Testis (tissue), 2 donors: ENCODE measurements at regions not wholly inside any gene's neighbourhood (a gene's known extent, or its start where the extent isn't known, plus 50 kb on each side); places are given as distances from the start of the nearest gene placed in this dataset.
"Not testable (repeated sequence)": the region's sequence is repeated elsewhere in the genome, so short reads cannot be mapped to it uniquely, and the experiment has no call there.

Experiments
- DNase-seq: peaks from one replicate; pipeline ENCODE4 v3.0.0-alpha.2; 2019
- H3K27ac ChIP-seq, 2 donors: fragments of 200-600 bp; sonication (generic); one replicate each; pipeline ENCODE4 v1.5.1; 2019
- H3K27me3 ChIP-seq: fragments of 200-600 bp; sonication (generic); one replicate; pipeline ENCODE4 v1.5.1; 2019
- H3K36me3 ChIP-seq: fragments of 200-600 bp; sonication (generic); one replicate; pipeline ENCODE4 v1.5.1; 2017; ENCODE audit warnings: low read depth; ENCODE audit errors: missing control alignments
- H3K4me1 ChIP-seq: fragments of 200-600 bp; sonication (generic); one replicate; pipeline ENCODE4 v1.5.1; 2019
- H3K4me3 ChIP-seq, 2 donors: fragments of 200-600 bp; sonication (generic); one replicate each; pipeline ENCODE4 v1.5.1; 2017 to 2019
- H3K9me3 ChIP-seq: fragments of 200-600 bp; sonication (generic); one replicate; pipeline ENCODE4 v1.5.1; 2017
- POLR2A ChIP-seq: fragments of 450-650 bp; IDR thresholded peaks from one replicate; pipeline ENCODE4 v1.6.1; 2017; ENCODE audit warnings: antibody characterized with exemption, mild to moderate bottlenecking, moderate library complexity
- WGBS, 2 donors: methylation state at CpG; one replicate each; pipeline ENCODE4 v1.1.5; 2018; 5-methylcytosine and 5-hydroxymethylcytosine counted together
- intact Hi-C: fragments of 100-400 bp; cut with DNase I; formaldehyde crosslinking; loops from one replicate; pipeline ENCODE4 v1.15.1; 2023; ENCODE audit warnings: low total_unique reads
- TF ChIP-seq, protein P1 (sequence below), 3 experiments: fragments of 450-650 bp in 2 of 3; fragments of 200-600 bp in 1 of 3; sonication (generic) in 1 of 3; IDR thresholded peaks; one replicate each; pipeline ENCODE4 v1.5.1; 2016 to 2019; ENCODE audit warnings: antibody characterized with exemption in 3 of 3, mild to moderate bottlenecking in 2 of 3, moderate library complexity in 1 of 3

DNA sequence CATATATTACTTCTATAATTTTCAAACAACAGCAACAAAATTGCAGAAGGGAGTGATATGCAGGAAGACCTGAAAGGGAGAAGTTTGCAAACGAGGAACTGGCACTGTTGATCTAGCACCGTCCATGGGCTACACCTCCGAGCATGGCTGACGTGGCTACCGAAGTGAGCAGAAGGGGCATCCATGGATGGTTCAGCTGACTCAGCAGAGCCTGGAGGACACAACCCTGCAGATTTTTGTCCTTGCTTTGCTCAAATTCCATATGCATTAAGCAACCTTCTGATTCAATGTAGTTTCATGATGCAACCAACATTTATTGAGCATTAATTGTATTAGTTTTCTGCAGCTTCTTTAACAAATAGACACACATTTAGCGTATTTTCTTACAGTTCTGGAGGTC is 191.2 kb downstream of the C1orf94 start:
- no peaks in the 10 kb centered on the region for H3K4me1 ChIP-seq
- no peak for DNase-seq
- 62% methylated on average over 6 of the region's 6 CpGs for WGBS, 2 donors
- H3K27me3 ChIP-seq = no peaks in the 10 kb centered on the region
- H3K27ac ChIP-seq = no peak overlapping the region
- intact Hi-C loops = no loop called here
- H3K36me3 ChIP-seq = no peaks in the 10 kb centered on the region
- H3K4me3 ChIP-seq = no peak overlapping the region
- TF ChIP-seq, protein P1, sequence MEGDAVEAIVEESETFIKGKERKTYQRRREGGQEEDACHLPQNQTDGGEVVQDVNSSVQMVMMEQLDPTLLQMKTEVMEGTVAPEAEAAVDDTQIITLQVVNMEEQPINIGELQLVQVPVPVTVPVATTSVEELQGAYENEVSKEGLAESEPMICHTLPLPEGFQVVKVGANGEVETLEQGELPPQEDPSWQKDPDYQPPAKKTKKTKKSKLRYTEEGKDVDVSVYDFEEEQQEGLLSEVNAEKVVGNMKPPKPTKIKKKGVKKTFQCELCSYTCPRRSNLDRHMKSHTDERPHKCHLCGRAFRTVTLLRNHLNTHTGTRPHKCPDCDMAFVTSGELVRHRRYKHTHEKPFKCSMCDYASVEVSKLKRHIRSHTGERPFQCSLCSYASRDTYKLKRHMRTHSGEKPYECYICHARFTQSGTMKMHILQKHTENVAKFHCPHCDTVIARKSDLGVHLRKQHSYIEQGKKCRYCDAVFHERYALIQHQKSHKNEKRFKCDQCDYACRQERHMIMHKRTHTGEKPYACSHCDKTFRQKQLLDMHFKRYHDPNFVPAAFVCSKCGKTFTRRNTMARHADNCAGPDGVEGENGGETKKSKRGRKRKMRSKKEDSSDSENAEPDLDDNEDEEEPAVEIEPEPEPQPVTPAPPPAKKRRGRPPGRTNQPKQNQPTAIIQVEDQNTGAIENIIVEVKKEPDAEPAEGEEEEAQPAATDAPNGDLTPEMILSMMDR (IDR thresholded peaks at IDR 0.05) = no peak
- no peak for TF ChIP-seq POLR2A
- no peaks in the 10 kb centered on the region for H3K9me3 ChIP-seq

GRCh38 chr1:34369701-34370455 is 193.2 kb downstream of the C1orf94 start:
- intact Hi-C loops = no loop called here
- WGBS, 2 donors = 82 to 92% methylated on average over 10 of the region's 10 CpGs
- H3K27me3 ChIP-seq = no peaks in the 10 kb centered on the region
- H3K9me3 ChIP-seq = no peaks in the 10 kb centered on the region
- H3K27ac ChIP-seq = no peak overlapping the region
- DNase-seq = no peak
- H3K4me1 ChIP-seq = no peaks in the 10 kb centered on the region
- TF ChIP-seq POLR2A = no peak
- TF ChIP-seq, protein P1 (IDR thresholded peaks at IDR 0.05) = no peak
- no peaks in the 10 kb centered on the region for H3K36me3 ChIP-seq
- H3K4me3 ChIP-seq = no peak overlapping the region

GRCh38 chr1:34370748-34371147 is 194.0 kb downstream of the C1orf94 start:
- Histone ChIP-seq H3K27me3 (no peaks in the 10 kb centered on the region), H3K4me1 (no peaks in the 10 kb centered on the region), H3K36me3 (no peaks in the 10 kb centered on the region), H3K9me3 (no peaks in the 10 kb centered on the region), H3K4me3 (no peak overlapping the region), H3K27ac (no peak overlapping the region)
- no peak for DNase-seq
- 83 to 87% methylated on average over 4 of the region's 4 CpGs for WGBS, 2 donors
- intact Hi-C loops = no loop called here
- TF ChIP-seq, protein P1 (IDR thresholded peaks at IDR 0.05) = no peak
- TF ChIP-seq POLR2A = no peak

DNA sequence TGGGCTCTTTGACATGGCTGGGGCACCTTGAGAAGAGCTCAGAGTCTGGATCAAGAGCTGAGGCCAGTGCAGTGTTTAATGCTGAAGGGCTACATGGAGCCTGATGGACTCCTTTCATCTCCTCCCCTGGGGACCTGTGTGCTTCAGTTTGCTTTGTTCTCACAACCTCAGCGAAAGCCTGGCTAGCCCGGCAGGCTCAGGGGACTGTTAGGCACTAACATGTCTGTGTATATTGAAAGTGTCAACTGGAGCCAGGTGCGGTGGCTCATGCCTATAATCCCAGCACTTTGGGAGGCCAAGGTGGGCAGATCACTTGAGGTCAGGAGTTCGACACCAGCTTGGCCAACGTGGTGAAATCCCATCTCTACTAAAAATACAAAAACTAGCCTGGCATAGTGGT is 194.5 kb downstream of the C1orf94 start:
- H3K27ac ChIP-seq, H3K4me3 ChIP-seq, H3K36me3 ChIP-seq, H3K4me1 ChIP-seq, H3K9me3 ChIP-seq, intact Hi-C loops, DNase-seq, H3K27me3 ChIP-seq: not testable (repeated sequence)
- 86 to 90% methylated on average over 4 to 5 of the region's 5 CpGs for WGBS, 2 donors

DNA sequence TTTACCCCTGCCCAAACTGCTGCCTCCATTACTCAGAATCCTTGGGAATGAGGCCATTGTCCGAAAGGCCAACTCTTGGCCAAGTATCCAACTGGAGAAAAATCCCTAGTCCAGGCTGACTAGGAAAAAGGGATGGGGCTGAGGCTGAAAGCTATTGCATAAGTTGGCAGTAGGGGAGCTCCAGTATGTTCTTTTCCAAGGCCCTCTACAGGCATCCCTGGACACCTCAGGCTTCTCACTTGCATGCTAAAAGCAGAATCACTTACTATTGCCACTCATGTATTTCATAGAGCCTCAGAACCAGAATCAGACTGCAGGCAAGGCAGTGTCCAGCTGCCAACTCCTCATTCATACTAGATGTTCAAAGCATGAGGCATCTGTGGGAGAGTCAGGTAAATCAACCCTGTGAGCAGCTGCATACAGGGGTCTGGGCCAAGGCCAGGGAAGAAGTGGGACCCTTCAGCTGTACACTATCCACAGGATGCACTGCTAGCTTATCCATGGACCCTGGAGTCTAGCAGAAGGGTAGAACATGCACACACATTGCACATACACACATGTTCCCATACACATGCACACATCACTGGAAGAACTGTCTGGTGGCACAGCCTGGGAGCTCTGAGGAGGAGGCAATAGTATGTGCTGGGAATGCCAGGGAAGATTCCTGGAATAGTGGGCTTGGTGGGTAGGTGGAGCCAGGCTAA is 195.3 kb downstream of the C1orf94 start:
- DNase-seq = no peak
- no peaks in the 10 kb centered on the region for H3K27me3 ChIP-seq
- no peak overlapping the region for H3K4me3 ChIP-seq
- WGBS, 2 donors = 67 to 83% methylated on average over 1 of the region's 1 CpG
- intact Hi-C loops = no loop called here
- no peaks in the 10 kb centered on the region for H3K4me1 ChIP-seq
- no peak for TF ChIP-seq POLR2A
- no peaks in the 10 kb centered on the region for H3K9me3 ChIP-seq
- H3K27ac ChIP-seq = no peak overlapping the region
- H3K36me3 ChIP-seq = no peaks in the 10 kb centered on the region
